Central memory CD8-positive, alpha-beta T cell (primary cell): ENCODE measurements at regions not wholly inside any gene's neighbourhood (a gene's known extent, or its start where the extent isn't known, plus 50 kb on each side); places are given as distances from the start of the nearest gene placed in this dataset.

ENCODE experiments used
- ATAC-seq: fragments of 150-1000 bp; cut with Tn5 transposase; replicated peaks from 2 replicates; pipeline ENCODE4 v1.10.0; 2022; ENCODE audit warnings: mild to moderate bottlenecking, moderate FRiP score, moderate number of reproducible peaks; ENCODE audit not compliant: poor library complexity, severe bottlenecking; ENCODE audit errors: extremely low read depth
- DNase-seq, 2 donors: peaks; one replicate each; pipeline ENCODE4 v3.0.0; 2021; ENCODE audit warnings: low spot score in 2 of 2
- H3K27ac Mint-ChIP-seq: one replicate; pipeline ENCODE4 v1.8.0; 2022; ENCODE audit warnings: low read depth, mild to moderate bottlenecking, moderate library complexity, mixed read lengths
- H3K27me3 Mint-ChIP-seq: one replicate; pipeline ENCODE4 v1.8.0; 2022; ENCODE audit warnings: mixed read lengths
- H3K36me3 Mint-ChIP-seq: one replicate; pipeline ENCODE4 v1.8.0; 2022; ENCODE audit warnings: mild to moderate bottlenecking, moderate library complexity, mixed read lengths; ENCODE audit not compliant: insufficient read depth
- H3K4me1 Mint-ChIP-seq: one replicate; pipeline ENCODE4 v1.8.0; 2022; ENCODE audit warnings: mixed read lengths
- H3K4me3 Mint-ChIP-seq: one replicate; pipeline ENCODE4 v1.8.0; 2022; ENCODE audit warnings: mild to moderate bottlenecking, moderate library complexity, mixed read lengths
- H3K9me3 Mint-ChIP-seq: one replicate; pipeline ENCODE4 v1.8.0; 2022; ENCODE audit warnings: mixed read lengths

- no peaks in the 10 kb centered on the region for H3K36me3 Mint-ChIP-seq
- no peak overlapping the region for H3K27ac Mint-ChIP-seq
- ATAC-seq (no peak), DNase-seq (no peak)
- no peaks in the 10 kb centered on the region for H3K4me1 Mint-ChIP-seq
- H3K4me3 Mint-ChIP-seq, result no peak overlapping the region
- H3K9me3 Mint-ChIP-seq, result no peaks in the 10 kb centered on the region
- peaks cover 33% of the 10 kb centered on the region for H3K27me3 Mint-ChIP-seq
These were observed 72.3 kb upstream of the LHX1 start for GRCh38 chr17:36864827-36865430.

GRCh38 chr17:36867716-36868341 lies 69.4 kb upstream of the LHX1 start:
- Mint-ChIP-seq H3K36me3 (no peaks in the 10 kb centered on the region), H3K27me3 (peaks cover 33% of the 10 kb centered on the region), H3K4me1 (no peaks in the 10 kb centered on the region), H3K4me3 (no peak overlapping the region), H3K27ac (no peak overlapping the region), H3K9me3 (no peaks in the 10 kb centered on the region)
- ATAC-seq (no peak), DNase-seq (no peak)

GRCh38 chr17:36868777-36869176 lies 68.5 kb upstream of the LHX1 start:
- DNase-seq (no peak), ATAC-seq (no peak)
- no peaks in the 10 kb centered on the region for H3K36me3 Mint-ChIP-seq
- H3K4me1 Mint-ChIP-seq, result no peaks in the 10 kb centered on the region
- no peak overlapping the region for H3K27ac Mint-ChIP-seq
- H3K9me3 Mint-ChIP-seq, result no peaks in the 10 kb centered on the region
- no peak overlapping the region for H3K4me3 Mint-ChIP-seq
- peaks cover 33% of the 10 kb centered on the region for H3K27me3 Mint-ChIP-seq

GRCh38 chr17:36869441-36869840 lies 67.8 kb upstream of the LHX1 start:
- Mint-ChIP-seq H3K27me3 (peaks cover 33% of the 10 kb centered on the region), H3K9me3 (no peaks in the 10 kb centered on the region), H3K4me3 (no peak overlapping the region)

GRCh38 chr17:36869856-36870719 lies 67.2 kb upstream of the LHX1 start:
- DNase-seq (no peak), ATAC-seq (no peak)
- Mint-ChIP-seq H3K9me3 (no peaks in the 10 kb centered on the region), H3K4me3 (no peak overlapping the region), H3K27ac (no peak overlapping the region), H3K27me3 (peaks cover 27% of the 10 kb centered on the region), H3K36me3 (no peaks in the 10 kb centered on the region), H3K4me1 (no peaks in the 10 kb centered on the region)

More at GRCh38 chr17:36869441-36869840, 67.8 kb upstream of the LHX1 start:
- no peak for ATAC-seq
- Mint-ChIP-seq H3K27ac (no peak overlapping the region), H3K4me1 (no peaks in the 10 kb centered on the region), H3K36me3 (no peaks in the 10 kb centered on the region)
- no peak for DNase-seq

- Mint-ChIP-seq H3K4me3 (no peak overlapping the region), H3K4me1 (no peaks in the 10 kb centered on the region), H3K27me3 (peaks cover 23% of the 10 kb centered on the region), H3K36me3 (no peaks in the 10 kb centered on the region), H3K27ac (no peak overlapping the region), H3K9me3 (no peaks in the 10 kb centered on the region)
- ATAC-seq (no peak), DNase-seq (no peak)
These were observed 66.6 kb upstream of the LHX1 start for GRCh38 chr17:36870720-36870999.

- DNase-seq (no peak), ATAC-seq (no peak)
- no peaks in the 10 kb centered on the region for H3K4me1 Mint-ChIP-seq
- peaks cover 18% of the 10 kb centered on the region for H3K27me3 Mint-ChIP-seq
- H3K36me3 Mint-ChIP-seq, result no peaks in the 10 kb centered on the region
- no peak overlapping the region for H3K4me3 Mint-ChIP-seq
- no peak overlapping the region for H3K27ac Mint-ChIP-seq
- no peaks in the 10 kb centered on the region for H3K9me3 Mint-ChIP-seq
These were observed 61.5 kb upstream of the LHX1 start for GRCh38 chr17:36875698-36876293.

GRCh38 chr17:36876966-36877365 lies 60.3 kb upstream of the LHX1 start:
- DNase-seq (no peak), ATAC-seq (no peak)
- Mint-ChIP-seq H3K27me3 (peaks cover 25% of the 10 kb centered on the region), H3K4me3 (no peak overlapping the region), H3K4me1 (no peaks in the 10 kb centered on the region), H3K36me3 (no peaks in the 10 kb centered on the region), H3K9me3 (no peaks in the 10 kb centered on the region), H3K27ac (no peak overlapping the region)

- no peak overlapping the region for H3K27ac Mint-ChIP-seq
- H3K36me3 Mint-ChIP-seq, result no peaks in the 10 kb centered on the region
- no peaks in the 10 kb centered on the region for H3K9me3 Mint-ChIP-seq
- peaks cover 33% of the 10 kb centered on the region for H3K27me3 Mint-ChIP-seq
- DNase-seq, result no peak
- ATAC-seq, result no peak
- no peaks in the 10 kb centered on the region for H3K4me1 Mint-ChIP-seq
- H3K4me3 Mint-ChIP-seq, result no peak overlapping the region
These were observed 59.5 kb upstream of the LHX1 start for GRCh38 chr17:36877771-36878170.

GRCh38 chr17:36878216-36878615 lies 59.1 kb upstream of the LHX1 start:
- ATAC-seq, result no peak
- H3K4me3 Mint-ChIP-seq, result no peak overlapping the region
- no peaks in the 10 kb centered on the region for H3K36me3 Mint-ChIP-seq
- no peak for DNase-seq
- H3K9me3 Mint-ChIP-seq, result no peaks in the 10 kb centered on the region
- peaks cover 33% of the 10 kb centered on the region for H3K27me3 Mint-ChIP-seq
- no peak overlapping the region for H3K27ac Mint-ChIP-seq
- no peaks in the 10 kb centered on the region for H3K4me1 Mint-ChIP-seq

GRCh38 chr17:36879027-36879426 lies 58.2 kb upstream of the LHX1 start:
- H3K36me3 Mint-ChIP-seq, result no peaks in the 10 kb centered on the region
- DNase-seq (no peak), ATAC-seq (no peak)
- H3K27me3 Mint-ChIP-seq, result peaks cover 33% of the 10 kb centered on the region
- no peaks in the 10 kb centered on the region for H3K4me1 Mint-ChIP-seq
- no peak overlapping the region for H3K27ac Mint-ChIP-seq
- H3K9me3 Mint-ChIP-seq, result no peaks in the 10 kb centered on the region
- H3K4me3 Mint-ChIP-seq, result no peak overlapping the region

- DNase-seq, result no peak
- Mint-ChIP-seq H3K27me3 (peaks cover 40% of the 10 kb centered on the region), H3K27ac (no peak overlapping the region), H3K4me3 (no peak overlapping the region), H3K36me3 (no peaks in the 10 kb centered on the region), H3K9me3 (no peaks in the 10 kb centered on the region), H3K4me1 (no peaks in the 10 kb centered on the region)
- no peak for ATAC-seq
These were observed 57.6 kb upstream of the LHX1 start for GRCh38 chr17:36879624-36880131.
